CD4-positive, alpha-beta T cell treated with Interleukin-17A for 4 hours (primary cell): ENCODE measurements at regions not wholly inside any gene's neighbourhood (a gene's known extent, or its start where the extent isn't known, plus 50 kb on each side); places are given as distances from the start of the nearest gene placed in this dataset.
"Not testable (repeated sequence)": the region's sequence is repeated elsewhere in the genome, so short reads cannot be mapped to it uniquely, and the experiment has no call there.

Experiments
- DNase-seq: peaks from one replicate; pipeline ENCODE4 v3.0.0-alpha.2; 2020; ENCODE audit warnings: mixed read lengths

GRCh38 chr5:15383469-15383868, 116.5 kb upstream of the FBXL7 start:
- DNase-seq: no peak

- no peak for DNase-seq
Observed at GRCh38 chr5:15383021-15383420, 117.0 kb upstream of the FBXL7 start.

DNA sequence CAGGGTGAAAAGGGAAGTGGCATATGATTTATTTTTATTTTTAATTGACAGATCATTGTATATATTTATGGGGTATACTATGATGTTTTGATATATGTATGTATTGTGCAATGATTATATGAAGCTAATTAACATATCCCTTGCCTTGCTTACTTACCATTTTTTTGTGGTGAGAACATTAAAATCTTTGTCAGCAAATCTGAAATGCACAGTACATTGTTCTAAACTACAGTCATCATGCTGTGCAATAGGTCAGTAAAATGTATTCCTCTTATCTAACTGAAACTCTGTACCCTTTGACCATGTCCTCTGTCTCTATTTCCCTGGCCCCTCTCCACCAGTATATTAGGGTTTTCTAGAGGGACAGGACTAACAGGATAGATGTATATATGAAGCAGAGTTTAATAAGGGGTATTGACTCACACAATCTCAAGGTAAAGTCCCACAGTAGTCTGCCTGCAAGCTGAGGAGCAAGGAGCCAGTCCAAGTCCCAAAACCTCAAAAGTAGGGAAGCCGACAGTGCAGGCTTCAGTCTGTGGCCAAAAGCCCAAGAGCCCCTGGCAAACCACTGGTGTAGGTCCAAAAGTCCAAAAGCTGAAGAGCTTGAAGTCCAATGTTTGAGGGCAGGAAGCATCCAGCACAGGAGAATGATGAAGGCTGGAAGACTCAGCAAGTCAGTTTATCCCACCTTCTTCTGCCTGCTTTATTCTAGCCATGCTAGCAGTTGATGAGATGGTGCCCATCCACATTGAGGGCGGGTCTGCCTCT, 122.2 kb upstream of the FBXL7 start:
- no peak for DNase-seq

DNA sequence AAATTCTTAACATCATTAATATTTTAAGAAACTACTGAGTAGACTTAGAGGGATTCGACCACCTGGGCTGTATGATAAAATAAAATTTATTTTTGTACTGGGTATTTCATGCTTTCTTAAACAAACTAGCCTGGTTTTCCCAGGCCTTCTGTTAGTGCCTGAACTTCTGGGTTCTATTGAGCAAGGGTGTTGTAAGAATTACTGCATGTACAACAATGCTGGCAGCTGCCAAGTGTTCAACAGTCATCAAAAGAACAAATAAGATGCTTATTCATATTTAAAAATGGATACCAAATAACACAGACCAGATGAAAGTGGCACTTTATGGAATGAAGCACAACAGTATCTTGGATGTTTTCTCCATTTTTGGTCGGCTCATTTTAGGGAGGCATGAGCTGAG, 123.2 kb upstream of the FBXL7 start:
- DNase-seq: no peak

DNA sequence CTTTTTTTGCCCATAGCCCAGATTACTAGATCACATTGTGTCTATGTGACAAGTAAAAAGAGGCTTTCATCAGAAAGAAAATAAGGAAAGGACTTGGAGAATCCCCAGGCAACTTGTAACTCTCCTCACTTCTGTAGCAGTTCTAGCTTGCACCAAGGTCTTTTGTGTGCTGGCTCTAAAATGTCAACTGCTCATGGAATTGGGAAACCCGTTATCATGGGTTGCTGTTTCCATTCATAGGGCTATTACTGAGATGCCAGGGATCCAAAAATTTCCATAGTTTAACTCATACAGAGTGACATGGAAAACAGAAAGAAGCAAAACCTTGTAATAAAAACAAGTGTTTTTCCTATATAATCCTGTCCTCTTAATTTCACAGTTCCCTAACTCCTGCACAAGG, 123.9 kb upstream of the FBXL7 start:
- no peak for DNase-seq

DNA sequence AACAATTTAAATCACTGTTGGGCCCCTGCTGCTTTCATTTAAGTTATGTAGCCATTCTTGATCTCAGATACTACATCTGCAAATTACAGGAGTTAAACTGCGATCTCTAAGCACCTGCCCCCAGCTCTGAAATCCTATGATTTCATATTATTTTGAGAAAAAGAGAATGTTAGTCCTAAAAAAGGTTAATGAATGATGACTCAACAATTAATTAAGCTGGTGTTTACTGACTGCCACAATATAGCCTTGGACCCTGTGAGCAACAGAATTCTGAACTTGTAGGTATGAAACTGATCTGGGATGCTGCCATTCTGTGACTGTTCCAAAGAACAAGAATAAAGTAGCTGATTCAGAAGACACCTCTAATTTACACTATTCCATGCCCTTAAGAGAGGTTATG, 124.4 kb upstream of the FBXL7 start:
- no peak for DNase-seq

DNA sequence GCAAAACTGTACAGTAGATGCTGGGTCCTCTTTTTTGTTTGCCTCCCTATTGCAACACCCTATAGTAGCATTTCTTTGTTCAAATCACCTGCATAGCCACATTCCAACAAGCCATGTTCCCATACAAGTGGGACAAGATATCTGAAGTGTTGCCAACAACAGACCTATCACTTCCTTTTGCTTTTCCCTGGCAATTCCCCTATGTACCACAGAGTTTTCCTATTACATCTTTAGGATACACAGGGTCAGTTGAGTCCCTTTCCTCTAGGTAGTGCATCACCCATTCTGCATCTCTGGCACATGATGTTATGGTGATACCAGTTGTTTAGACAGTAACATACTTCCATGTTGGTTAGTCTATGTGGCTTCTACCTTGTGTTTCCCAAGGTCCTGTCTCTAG, 125.1 kb upstream of the FBXL7 start:
- no peak for DNase-seq

- no peak for DNase-seq
Observed at GRCh38 chr5:15373151-15373550, 126.8 kb upstream of the FBXL7 start.

- DNase-seq: no peak
Observed at GRCh38 chr5:15371184-15371583, 128.8 kb upstream of the FBXL7 start.

DNA sequence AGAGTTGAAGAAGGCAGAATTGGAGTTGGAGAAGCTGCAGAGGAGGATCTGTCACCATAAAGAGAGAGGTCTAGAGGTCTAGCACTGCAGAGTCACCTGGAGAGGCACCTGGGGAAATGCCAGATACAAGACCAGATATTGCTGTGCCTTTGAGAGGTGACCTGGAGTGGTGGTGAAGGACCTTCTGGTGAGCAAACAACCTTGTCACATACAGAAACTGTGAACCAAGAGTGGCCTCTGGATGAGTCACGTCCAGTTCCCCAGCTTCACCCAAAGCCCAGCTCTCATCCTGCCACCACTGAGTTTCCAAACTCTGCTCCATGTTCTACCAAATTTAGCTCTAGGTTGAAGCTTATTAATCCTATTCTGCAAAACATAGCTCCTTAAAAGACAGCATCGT, 131.1 kb upstream of the FBXL7 start:
- no peak for DNase-seq

DNA sequence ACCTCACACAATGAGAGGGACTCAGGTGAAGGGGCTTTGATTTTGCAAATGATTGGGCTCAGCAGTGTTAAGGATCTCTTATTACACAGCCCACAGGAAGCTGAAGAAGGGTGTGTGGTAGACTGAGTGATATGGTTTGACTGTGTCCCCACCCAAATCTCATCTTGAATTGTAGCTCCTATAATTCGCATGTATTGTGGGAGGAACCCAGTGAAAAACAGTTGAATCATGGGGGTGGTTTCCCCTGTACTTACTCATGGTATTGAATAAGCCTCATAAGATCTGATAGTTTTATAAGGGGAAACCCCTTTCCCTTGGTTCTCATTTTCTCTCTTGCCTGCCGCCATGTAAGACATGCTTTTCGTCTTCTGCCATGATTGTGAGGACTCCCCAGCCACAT, 132.5 kb upstream of the FBXL7 start:
- no peak for DNase-seq

DNA sequence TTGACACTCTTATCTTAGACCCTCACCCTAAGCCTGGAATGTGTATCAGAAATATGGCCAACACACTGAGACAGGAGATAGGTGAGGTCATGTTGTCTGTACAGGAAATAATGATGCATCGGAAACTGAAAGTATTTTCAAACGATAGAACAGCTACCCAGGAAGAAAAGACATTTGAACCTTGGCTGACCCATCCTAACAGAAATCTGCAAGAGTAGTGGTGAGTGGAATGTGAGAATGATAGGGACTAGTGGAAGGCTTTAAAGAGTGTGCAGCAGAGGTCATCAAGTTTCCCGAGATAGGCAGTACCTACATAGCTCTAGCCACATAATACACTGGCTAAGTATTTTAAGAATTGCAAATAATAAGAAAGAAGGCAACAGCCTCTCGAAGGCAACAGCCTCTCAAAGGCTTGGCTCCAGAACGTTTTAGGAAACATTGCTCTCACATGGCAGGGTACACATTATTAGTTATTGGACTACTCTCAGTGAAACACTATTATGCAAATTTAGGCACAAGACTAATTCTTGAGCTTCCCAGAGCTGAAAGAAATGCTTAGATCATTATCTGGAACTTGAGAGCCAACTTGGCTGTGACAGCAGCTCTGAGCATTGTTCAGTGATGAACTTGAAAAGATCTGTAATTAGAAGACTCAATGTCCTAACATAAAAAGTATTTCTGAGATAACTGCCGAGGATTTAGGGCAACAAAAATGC, 133.1 kb upstream of the FBXL7 start:
- no peak for DNase-seq

GRCh38 chr5:15365070-15365469, 134.9 kb upstream of the FBXL7 start:
- DNase-seq: no peak

DNA sequence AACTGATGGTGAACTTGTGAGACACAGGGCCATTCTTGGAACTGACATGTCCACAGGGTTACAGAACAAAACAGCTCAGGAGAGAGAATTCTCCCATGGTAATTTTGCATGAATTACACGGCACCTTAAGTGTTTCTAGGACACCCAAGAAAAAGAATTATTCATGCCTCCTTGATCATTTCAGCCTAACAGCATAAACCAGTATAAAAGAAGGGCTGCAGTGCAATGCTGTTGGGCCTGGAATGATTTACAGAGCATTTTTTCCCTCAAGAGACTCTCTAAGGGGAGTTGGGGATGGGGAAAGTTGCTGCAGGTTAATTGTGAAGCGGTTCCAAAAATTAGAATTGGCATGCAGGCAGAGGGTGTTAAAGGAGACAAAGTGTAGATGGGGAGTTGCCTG, 136.4 kb upstream of the FBXL7 start:
- DNase-seq: no peak

GRCh38 chr5:15357092-15357453, 142.9 kb upstream of the FBXL7 start:
- not testable (repeated sequence) for DNase-seq

DNA sequence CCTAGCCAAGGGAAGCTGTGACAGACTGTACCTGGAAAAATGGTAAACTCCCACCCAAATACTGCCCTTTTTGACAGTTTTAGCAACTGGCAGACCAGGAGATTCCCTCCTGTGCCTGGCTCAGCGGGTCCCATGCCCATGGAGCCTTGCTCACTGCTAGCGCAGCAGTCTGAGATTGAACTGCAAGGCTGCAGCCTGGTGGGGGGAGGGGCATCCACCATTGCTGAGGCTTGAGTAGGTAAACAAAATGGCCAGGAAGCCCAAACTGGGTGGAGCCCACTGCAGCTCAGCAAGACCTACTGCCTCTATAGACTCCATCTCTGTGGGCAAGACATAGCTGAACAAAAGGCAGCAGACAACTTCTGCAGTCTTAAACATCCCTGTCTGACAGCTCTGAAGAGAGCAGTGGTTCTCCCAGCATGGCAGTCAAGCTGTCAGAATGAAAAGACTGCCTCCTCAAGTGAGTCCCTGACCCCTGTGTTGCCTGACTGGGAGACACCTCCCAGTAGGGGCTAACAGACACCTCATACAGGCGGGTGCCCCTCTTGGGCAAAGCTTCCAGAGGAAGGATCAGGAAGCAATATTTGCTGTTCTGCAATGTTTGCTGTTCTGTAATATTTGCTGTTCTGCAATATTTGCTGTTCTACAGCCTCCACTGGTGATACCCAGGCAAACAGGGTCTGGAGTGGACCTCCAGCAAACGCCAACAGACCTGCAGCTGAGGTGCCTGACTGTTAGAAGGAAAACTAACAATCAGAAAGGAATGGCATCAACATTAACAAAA, 143.5 kb upstream of the FBXL7 start:
- DNase-seq: not testable (repeated sequence)

DNA sequence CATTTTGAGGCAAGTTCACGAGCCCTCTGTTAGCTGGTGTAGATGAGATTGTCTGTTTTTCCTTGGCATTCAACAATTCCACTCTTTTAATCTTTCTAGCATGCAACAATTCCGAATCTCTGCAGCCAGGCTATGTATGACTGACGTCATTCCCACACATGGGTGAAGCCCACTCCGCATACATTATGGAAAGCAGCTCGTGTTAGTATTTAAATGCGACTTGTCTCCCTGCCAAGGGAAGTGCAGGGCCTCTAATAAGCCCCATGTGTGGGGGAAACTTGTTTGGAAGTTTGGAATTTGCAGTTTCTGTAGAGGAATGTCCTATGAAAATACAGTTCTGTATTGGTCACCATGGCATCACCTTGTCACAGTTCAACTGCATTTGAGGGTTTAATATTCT, 146.0 kb upstream of the FBXL7 start:
- DNase-seq: no peak

GRCh38 chr5:15353086-15353645, 146.8 kb upstream of the FBXL7 start:
- no peak for DNase-seq

DNA sequence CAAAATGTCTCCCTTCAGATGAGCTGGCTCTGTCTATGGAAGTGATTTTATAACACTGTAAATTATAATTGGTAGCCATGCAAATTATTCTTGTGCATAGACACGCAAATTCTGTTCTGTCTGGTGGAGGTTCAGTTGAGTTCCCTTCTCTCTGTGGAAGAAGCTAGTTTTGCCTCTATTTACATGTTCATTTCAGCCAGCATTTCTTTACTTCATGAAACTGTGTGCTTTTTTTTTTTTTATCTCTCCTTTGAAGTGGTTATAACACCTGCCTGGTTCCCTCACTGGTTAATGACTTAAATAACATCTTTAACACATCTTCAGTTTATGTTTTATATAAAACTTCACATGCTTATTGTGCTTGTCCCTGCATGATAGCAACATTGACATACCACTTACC, 149.4 kb upstream of the FBXL7 start:
- no peak for DNase-seq

DNA sequence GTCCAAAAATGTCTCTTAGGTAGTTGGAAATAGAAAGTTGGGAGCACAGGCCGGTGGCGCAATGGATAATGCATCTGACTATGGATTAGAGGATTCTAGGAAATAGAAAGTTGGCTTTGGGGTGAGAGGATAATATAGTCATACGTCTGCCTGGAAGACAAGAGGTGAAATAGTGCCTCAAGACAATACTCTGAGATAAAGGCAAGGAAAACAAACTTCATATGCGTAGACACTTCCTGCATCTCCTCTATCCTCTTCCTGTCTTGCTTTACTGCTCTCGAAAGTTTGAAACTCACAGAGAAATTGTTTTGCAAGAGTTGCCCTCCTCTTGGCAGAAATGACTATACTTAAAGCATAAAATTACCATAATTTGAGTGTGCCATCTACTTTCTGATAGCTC, 153.2 kb upstream of the FBXL7 start:
- DNase-seq: no peak

DNA sequence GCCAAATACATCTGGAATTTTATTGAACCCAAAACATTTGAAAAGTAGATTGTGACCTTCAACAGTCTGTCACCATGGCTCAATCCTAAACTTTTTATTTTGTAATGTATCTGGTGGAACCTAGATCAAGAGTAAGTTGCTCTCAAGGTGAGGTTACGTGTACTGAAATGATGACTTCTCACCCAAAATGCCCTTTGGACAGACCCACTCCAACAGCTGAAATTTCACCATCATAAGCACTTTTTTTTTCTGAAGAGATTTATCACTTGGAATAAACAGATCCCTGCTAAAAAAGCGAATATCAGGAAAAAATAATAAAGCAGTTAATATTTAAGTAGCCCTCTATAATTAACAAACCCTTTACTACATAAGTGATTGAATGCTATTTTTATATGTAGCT, 155.0 kb upstream of the FBXL7 start:
- no peak for DNase-seq

DNA sequence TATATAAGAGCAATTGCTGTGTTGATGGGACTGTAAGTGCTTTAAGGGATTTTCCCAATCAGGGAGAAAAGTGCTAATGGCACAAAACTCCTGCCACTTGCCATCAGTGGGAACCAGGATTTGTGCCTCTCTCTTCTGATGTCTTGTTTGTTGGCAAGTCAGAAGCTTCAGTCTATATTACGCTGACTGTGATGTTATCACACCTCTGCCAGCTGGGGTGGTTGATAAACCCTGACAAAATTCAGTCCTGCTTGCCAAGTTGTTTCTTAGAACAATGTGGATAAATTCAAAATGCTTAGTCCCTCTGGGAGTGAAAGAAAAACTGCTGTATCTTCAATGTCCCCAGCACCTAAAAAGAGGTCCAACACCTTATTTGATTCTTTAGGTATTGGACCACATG, 161.4 kb upstream of the FBXL7 start:
- no peak for DNase-seq

GRCh38 chr5:15334551-15335266, 165.3 kb upstream of the FBXL7 start:
- no peak for DNase-seq
